Tibial nerve (tissue), 4 donors: ENCODE measurements at regions not wholly inside any gene's neighbourhood (a gene's known extent, or its start where the extent isn't known, plus 50 kb on each side); places are given as distances from the start of the nearest gene placed in this dataset.

ENCODE experiments used
- CTCF ChIP-seq, 5 experiments: fragments of 200-600 bp in 3 of 5; fragments of 450-650 bp in 2 of 5; sonication (generic) in 3 of 5; IDR thresholded peaks; one replicate each; pipeline ENCODE4 v1.5.1; 2016 to 2019; ENCODE audit warnings: antibody characterized with exemption in 5 of 5, mild to moderate bottlenecking in 3 of 5, moderate library complexity in 2 of 5
- EP300 ChIP-seq, 2 donors: sonication (generic); formaldehyde crosslinking; IDR thresholded peaks; one replicate each; pipeline ENCODE4 v1.6.1; 2017; ENCODE audit warnings: antibody characterized with exemption in 2 of 2, mild to moderate bottlenecking in 1 of 2
- POLR2A ChIP-seq, 2 donors: fragments of 450-650 bp; IDR thresholded peaks; one replicate each; pipeline ENCODE4 v1.6.1; 2017; ENCODE audit warnings: antibody characterized with exemption in 2 of 2, mild to moderate bottlenecking in 2 of 2, moderate library complexity in 2 of 2

- no peak for TF ChIP-seq CTCF (IDR thresholded peaks at IDR 0.05)
- no peak for TF ChIP-seq POLR2A (IDR thresholded peaks at IDR 0.05)
- no peak for TF ChIP-seq EP300 (IDR thresholded peaks at IDR 0.05)
Observed at GRCh38 chr18:30684825-30685481, 357.6 kb downstream of the DSC3 start.
